HG03571 (cell line): ENCODE measurements at regions not wholly inside any gene's neighbourhood (a gene's known extent, or its start where the extent isn't known, plus 50 kb on each side); places are given as distances from the start of the nearest gene placed in this dataset.
"Not testable (repeated sequence)": the region's sequence is repeated elsewhere in the genome, so short reads cannot be mapped to it uniquely, and the experiment has no call there.

Experiments
- ATAC-seq: cut with Tn5 transposase; IDR thresholded peaks from one replicate; pipeline ENCODE4 v1.9.1; 2021; ENCODE audit not compliant: unreplicated experiment

DNA sequence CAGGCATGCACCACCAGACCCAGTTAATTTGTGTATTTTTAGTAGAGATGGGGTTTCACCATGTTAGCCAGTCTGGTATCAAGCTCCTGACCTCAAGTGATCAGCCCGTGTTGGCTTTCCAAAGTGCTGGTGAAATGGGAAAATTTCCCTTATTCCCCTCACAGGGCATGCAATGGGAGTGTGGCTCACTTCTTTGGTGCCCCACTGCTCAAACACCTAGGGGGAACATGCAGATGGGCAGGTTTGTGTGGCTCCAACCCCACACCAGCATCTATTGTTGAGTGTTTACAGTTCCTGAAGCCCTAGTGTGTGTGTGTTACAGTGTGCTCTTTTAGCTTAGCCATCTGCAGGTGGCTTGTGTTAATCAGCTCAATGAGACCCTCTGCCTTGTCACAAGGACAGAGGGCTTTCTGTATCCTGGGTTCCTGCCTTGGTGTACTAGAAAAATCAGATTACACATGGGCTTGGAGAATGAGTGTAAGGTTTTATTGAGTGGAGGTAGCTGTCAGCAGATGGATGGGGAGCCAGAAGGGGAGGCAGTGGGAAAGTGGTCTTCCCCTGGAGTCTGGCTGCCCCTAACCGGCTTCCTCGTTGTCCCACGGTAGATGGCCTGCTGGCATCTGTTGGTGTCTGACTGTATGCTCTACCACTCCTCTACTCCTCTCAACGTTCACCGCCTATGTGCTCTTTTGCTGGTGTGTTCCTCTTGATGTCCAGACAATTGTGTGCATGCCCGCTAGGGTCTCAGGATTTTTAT, 248.1 kb upstream of the CBLB start:
- no peak for ATAC-seq

DNA sequence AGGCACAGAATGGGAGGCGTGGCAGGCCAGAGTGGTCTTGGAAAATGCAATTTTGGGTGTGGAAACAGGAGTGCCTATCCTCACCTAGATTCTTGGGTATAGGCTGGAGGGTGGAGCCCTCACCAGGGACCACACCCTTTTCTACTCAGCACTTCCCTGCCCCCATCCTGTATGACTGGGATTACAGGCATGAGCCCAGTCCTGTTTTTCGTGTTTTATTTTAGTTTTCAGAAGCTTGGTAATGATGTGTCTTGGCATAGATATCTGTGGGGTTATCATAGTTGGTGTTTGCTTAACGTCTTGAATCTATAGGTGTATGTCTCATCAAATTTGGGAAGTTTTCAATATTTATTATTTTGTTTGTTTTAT, 248.7 kb upstream of the CBLB start:
- no peak for ATAC-seq

GRCh38 chr3:106119614-106120082, 250.8 kb upstream of the CBLB start:
- ATAC-seq, result no peak

DNA sequence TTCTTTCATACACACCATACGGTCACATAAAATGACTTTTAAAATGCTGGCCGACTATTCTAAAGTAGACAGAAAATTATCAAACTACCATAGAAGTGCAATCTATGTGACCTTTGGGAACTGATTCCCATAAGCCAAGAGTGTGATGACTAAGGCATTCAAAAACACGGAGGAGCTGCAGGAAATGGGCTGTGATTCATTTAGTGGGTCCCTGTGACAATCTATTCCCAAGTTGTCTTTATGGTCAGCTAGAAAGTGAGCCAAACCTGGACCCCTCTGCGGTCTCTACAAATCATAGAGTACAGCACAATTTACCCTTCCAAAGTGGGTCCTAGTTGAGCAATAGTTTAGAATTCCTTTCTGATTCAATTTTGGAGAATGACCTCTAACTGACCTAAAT, 251.5 kb upstream of the CBLB start:
- no peak for ATAC-seq

DNA sequence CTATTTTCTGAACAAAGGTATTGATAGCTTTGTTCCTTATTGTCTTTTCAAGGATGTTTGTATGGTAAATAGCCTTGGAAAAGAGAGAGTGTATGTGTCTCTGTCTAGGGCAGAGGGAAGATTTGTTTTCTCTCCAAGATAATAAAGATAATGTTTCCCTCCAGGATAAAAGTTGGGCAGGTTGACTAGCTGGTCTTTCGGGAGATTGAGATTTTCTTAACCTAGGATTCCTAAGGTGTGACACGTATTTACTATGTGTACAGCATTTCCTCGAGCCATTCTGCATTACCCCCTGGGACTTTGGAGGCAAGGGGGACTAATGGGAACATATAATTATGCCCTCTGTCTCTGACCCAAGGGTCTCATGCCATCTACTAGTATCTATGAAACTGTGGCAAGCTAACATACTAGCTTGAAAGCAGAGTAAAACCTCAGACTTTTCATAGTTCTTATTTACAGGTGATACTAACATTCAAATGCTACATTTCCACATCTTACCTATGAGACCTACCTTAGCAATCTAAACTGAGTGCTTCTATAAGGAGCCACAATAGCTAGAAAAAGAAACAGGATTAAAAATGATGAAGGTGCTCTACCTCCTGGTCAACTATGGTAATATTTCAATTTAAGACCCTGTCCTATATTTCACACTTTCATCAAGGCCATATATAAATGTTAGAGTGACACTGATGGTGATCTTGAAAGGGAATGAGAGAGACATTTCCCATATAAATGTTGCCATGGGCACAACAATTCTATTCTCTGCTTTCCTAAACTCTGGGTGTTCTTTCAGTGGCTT, 252.9 kb upstream of the CBLB start:
- ATAC-seq, result no peak

DNA sequence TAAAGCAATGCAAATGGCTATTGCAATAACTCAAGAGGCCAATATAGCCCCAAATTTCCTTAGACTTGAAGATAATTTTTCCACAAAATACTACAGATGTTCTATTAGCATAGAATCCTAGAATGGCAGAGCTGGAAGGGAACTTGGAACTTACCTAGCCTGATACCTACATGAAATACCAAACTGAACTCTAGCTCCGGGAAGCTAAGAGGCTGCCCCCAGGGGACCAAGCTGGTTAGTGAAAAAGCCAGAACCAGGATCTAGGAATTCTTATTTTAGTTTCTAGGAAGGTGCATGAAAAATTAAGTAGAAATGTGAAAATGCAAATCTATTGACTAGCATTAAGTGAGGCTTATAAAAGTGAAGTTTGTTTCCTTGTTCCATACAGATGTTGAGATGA, 256.0 kb upstream of the CBLB start:
- no peak for ATAC-seq

DNA sequence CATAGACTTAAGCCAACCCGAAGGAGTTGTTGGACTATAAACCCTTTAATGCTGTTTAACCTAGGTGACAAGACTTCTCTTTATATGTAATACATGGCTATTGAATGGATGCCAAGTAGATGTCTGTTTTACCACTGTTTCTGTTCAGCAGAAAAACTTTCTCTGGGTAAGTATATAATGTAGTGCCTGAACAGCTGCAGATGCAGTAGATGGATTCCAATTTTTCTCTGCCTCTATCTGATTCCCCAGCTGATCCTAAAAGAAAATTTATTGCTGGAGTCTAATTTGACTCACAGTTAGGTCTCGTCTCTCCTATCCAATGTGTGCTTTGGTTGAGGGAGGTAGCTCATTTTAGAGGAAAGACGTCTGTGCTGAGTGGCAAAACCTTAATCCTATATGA, 256.5 kb upstream of the CBLB start:
- no peak for ATAC-seq

DNA sequence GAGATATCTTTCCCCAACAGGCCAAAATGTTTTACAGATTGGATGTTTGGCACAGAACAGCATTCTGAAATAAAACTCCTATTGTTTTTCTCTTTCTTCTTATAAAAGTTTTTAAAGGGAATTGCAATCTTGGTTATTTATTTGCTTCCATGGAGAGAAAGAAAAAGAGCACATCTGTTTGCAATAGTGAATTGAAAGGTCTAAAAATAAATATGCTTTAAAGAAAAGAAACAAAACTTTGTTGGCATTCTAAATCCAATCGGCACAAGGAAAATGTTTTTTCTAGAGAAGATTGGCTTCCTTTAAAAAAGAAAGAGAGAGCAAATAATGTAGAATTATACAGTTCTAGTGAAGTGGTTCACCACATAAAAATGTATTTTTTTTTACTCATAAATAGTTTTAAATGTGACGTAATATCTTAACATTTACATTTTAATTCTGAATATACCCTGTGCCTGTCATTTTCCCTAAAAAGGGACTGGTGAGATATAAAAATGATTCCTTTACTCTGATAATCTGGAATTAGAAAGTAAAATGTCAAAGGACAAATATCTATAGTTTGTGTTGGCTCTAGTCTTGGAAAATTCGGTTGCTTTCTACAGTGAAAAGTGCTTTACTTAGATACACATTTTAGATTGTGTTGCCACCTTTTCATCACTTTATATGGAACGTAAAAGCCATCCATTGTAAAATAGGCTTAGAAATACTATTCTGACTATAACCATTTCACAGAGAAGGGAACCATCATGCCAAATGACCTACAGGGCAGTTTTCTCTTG, 257.4 kb upstream of the CBLB start:
- ATAC-seq, result no peak

DNA sequence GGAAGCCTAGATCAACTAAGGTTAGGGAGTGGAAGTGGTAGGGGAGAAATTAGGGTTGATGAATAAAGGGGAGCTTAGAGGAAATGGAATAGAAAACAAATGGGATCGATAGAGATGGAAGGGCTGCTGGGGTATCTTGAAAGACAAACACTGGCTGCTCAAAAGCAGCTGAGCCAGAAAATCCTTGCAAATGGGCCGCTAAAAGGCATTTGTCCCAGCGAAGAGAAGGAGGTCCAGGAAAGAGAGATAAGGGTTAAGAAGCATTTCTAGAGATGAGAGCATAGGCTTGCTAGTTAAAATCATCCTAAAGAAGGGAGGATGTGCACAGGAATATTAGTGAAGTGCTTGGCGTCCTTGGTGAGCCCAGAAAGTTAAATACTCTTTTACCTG, 258.0 kb upstream of the CBLB start:
- no peak for ATAC-seq

DNA sequence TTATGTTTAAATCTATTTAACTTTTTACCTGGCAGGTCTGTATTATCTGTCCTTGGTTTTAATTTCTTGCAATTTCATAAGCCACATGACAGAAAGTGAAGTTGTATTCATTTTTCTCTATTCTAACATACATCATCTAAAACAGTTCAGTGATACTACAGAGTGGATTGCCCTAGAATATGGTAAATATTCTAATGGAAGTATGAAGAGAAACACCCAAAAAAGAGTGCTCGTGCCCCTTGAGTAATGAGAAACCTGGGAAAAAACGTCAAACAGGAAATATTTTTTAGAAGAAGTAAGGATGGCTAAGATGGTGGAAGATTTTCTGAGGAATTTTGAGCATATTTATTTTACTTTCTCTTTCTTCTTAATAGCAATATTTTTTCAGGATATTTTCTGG, 261.1 kb upstream of the CBLB start:
- ATAC-seq, result no peak

DNA sequence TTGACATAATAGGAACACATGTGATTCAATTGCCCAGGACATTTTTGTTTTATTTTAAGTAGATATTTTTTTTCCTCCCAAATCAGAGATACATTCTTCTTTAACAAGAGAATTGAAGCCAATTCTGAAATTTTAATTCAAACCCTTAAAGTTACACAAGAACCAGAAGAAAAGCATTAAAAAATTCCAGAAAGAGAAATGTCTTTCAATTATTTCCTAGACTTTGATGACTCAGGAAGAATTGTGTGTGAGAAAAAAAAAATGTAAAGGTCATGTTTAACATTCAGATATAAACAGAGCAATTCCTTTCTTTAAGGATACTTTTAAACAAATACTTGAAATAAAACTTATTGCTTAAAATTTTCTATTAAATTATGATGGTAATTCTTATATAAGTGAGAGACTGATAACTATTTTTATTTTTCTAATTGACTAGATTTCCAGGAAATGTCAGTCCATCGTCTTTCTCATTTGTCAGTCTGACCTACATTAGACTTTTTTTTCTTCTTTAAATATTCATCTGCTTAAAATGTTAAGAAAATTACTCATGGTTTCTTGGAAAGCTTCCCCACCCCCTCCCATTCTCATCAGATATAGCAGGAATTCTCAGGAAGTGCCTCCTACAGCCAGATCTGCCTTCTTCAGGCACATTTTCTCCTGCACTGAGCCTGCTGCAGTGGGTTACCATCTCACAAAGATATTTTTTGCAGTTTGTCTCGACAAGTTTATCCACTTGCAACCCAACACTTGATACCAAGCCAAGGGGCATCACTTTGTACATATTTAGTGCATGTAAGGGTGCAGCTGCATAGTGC, 261.8 kb upstream of the CBLB start:
- no peak for ATAC-seq

DNA sequence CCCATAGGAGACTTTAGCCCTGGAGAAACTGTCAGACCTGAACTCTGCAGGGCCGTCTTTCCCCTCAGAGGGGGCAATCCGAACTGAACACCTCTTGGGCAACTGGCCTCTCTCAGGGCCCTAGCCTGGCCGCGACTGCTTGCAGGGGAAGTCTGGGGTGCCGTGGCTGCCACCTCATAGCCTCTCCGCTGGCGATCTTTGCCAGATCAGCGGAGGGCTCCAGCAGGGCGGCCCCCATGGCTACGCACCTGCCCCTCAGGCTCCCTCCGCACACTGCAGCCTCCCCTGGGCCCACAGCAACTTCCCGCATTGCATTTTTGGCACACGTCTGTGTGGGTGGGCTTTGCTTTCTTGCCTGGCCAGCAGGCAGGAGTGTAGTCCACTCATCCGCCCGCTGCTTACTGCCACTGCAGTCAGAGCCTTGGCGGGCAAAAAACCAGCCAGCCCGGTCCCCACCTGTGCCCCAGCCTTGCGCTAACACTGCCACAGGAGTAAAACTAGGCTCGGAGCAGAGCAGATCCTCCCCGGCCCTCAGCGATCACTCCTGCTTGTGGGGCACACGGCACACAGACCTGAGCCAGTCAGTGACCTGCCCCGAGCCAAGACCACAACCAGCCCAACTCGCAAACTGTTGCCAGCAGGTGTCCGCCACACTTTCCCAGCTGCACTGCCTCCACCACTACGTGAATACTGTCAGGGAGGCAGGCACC, 266.8 kb upstream of the CBLB start:
- no peak for ATAC-seq

DNA sequence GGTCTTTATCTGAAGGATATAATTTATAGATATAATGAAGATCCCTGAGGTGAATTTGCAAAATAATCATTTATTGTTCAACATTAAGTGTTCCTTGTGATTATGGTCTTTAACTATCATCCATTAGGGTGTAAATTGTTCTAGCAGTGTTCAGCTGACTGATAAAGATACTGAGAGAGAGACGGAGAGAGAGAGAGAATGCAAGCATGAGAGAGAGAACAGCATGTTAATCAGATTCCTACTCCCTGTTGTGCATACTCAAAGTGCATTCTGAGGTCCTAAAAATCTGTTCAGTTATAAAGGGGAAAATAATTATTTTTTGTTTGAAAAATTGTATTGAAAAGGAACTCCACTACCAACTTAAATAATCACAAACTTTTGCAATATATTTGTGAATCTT, 271.0 kb upstream of the CBLB start:
- ATAC-seq, result no peak

DNA sequence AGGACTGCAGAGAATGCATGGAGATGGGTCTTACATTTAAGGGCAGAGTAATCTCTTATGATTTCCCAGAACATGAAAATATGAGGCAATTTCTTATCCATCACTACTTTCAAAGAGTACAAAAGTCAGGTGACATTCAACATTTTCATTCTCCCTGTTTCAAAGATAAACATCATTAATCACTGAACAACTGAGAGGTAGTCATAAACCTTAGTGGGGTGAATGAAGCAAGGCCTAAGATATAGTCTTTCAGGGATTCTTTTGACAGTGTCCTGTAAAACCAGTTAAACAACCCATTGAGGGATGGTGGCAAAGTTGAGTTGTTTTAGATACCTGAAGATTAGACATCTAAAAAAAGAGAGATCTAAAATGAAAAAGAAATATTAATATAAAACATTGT, 271.6 kb upstream of the CBLB start:
- no peak for ATAC-seq

GRCh38 chr3:106144030-106144429, 275.2 kb upstream of the CBLB start:
- ATAC-seq, result no peak

DNA sequence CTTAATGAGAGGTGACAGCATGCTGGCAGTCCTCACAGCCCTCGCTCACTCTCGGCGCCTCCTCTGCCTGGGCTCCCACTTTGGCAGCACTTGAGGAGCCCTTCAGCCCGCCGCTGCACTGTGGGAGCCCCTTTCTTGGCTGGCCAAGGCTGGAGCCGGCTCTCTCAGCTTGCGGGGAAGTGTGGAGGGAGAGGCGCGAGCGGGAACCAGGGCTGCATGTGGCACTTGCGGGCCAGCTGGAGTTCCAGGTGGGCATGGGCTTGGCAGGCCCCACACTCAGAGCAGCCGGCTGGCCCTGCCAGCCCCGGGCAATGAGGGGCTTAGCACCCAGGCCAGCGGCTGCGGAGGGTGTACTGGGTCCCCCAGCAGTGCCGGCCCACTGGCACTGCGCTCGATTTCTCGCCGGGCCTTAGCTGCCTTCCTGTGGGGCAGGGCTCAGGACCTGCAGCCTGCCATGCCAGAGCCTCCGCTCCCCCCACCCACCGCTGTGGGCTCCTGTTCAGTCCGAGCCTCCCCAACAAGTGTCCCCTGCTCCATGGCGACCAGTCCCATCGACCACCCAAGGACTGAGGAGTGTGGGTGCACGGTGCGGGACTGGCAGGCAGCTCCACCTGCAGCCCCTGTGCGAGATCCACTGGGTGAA, 279.7 kb upstream of the CBLB start:
- not testable (repeated sequence) for ATAC-seq

GRCh38 chr3:106157411-106157810, 288.6 kb upstream of the CBLB start:
- no peak for ATAC-seq

DNA sequence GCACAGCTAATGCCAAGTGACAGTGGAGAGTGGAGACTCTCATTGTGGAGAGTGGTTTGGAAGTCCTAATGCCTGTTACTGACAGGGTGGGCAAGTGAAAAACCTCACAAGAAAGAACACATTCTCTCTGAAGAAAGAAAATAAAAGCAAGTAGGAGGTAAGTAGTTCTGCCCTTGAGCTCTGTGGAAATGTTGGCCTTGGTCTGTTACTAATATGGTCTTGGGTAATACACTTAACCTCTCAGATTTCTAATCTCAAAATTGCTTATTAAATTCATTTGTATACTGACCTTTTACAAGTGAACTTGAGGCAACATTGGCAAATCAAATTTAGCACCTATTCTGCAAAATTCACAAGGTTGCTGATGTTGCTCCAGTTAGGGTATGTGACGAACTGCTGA, 291.6 kb upstream of the CBLB start:
- ATAC-seq, result no peak

GRCh38 chr3:106161246-106161645, 292.4 kb upstream of the CBLB start:
- no peak for ATAC-seq

DNA sequence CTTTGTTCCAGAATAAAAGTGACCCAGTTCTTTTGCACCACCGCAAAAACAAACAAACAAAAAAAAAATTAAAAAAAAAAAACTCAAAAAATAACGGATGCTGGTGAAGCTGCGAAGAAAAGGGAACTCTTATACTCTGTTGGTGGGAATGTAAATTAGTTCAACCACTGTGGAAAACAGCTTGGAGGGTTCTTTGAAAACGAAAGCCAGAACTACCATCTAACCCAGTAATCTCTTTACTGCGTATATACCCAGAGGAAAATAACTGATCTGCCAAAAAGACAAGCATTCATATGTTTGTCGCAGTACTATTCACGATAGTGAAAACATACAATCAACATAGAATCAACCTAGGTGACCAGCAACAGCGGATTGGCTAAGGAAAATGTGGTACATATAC, 298.9 kb upstream of the CBLB start:
- no peak for ATAC-seq
